OCI-LY7 (cell line): ENCODE measurements at regions not wholly inside any gene's neighbourhood (a gene's known extent, or its start where the extent isn't known, plus 50 kb on each side); places are given as distances from the start of the nearest gene placed in this dataset.

Experiments
- BruUV-seq: library from RNA; stranded (reverse); fragments of 400-500 nt; replicated peaks from 2 replicates; lab custom pipeline; 2021; lab: Mats Ljungman, UMichigan
- CTCF ChIA-PET: fragments of 300-600 bp; sonication (Branson Sonifier 250); formaldehyde crosslinking; loops from one replicate; lab custom pipeline; 2022; ENCODE audit warnings: antibody characterized with exemption; ENCODE audit not compliant: unreplicated experiment; lab: Charles Lee
- POLR2A ChIA-PET: fragments of 300-600 bp; sonication (Branson Sonifier 250); formaldehyde crosslinking; loops from one replicate; lab custom pipeline; 2022; ENCODE audit warnings: antibody characterized with exemption; lab: Charles Lee
- DNase-seq: peaks from one replicate; pipeline ENCODE4 v3.0.0-alpha.2; 2015; ENCODE audit warnings: low spot score
- H2AFZ ChIP-seq: fragments of 200-600 bp; sonication (generic), shearing (Covaris generic); 2 replicates; pipeline ENCODE4 v1.6.1; 2014; ENCODE audit warnings: mild to moderate bottlenecking, antibody characterized with exemption, low read length, moderate library complexity
- H3K27ac ChIP-seq: fragments of 200-600 bp; sonication (generic); 2 replicates; pipeline ENCODE4 v1.5.1; 2014; ENCODE audit warnings: mixed run types, low read depth, mild to moderate bottlenecking, moderate library complexity, low read length, inconsistent platforms; ENCODE audit not compliant: poor library complexity, severe bottlenecking
- H3K36me3 ChIP-seq: fragments of 200-600 bp; sonication (generic); 2 replicates; pipeline ENCODE4 v1.6.1; 2014; ENCODE audit warnings: mild to moderate bottlenecking, antibody characterized with exemption, low read length, moderate library complexity, mixed read lengths; ENCODE audit not compliant: insufficient read depth
- H3K4me1 ChIP-seq: fragments of 200-600 bp; sonication (generic); 2 replicates; pipeline ENCODE4 v1.5.1; 2014; ENCODE audit warnings: mild to moderate bottlenecking, low read length; ENCODE audit not compliant: insufficient read depth, poor library complexity, severe bottlenecking
- H3K4me2 ChIP-seq: fragments of 200-600 bp; sonication (generic); 2 replicates; pipeline ENCODE4 v1.6.1; 2014; ENCODE audit warnings: mild to moderate bottlenecking, low read length
- H3K4me3 ChIP-seq: fragments of 200-600 bp; sonication (generic); 2 replicates; pipeline ENCODE4 v1.5.1; 2014; ENCODE audit warnings: mild to moderate bottlenecking, low read depth, low read length; ENCODE audit not compliant: poor library complexity, severe bottlenecking
- H3K79me2 ChIP-seq: fragments of 200-600 bp; sonication (generic); 2 replicates; pipeline ENCODE4 v1.6.1; 2016; ENCODE audit warnings: low read depth, mild to moderate bottlenecking, low read length, moderate library complexity, mixed read lengths; ENCODE audit not compliant: insufficient read depth
- H3K9me2 ChIP-seq: fragments of 200-600 bp; sonication (generic); 2 replicates; pipeline ENCODE4 v1.6.1; 2016; ENCODE audit warnings: mild to moderate bottlenecking, low read length, mixed read lengths; ENCODE audit not compliant: insufficient read depth
- H3K9me3 ChIP-seq: fragments of 200-600 bp; sonication (generic); 2 replicates; pipeline ENCODE4 v1.6.1; 2014; ENCODE audit warnings: mild to moderate bottlenecking, mixed run types, low read length, mixed read lengths
- H4K20me1 ChIP-seq: fragments of 200-600 bp; sonication (generic); 2 replicates; pipeline ENCODE4 v1.6.1; 2014; ENCODE audit warnings: mild to moderate bottlenecking, antibody characterized with exemption, low read length, moderate library complexity, mixed read lengths; ENCODE audit not compliant: insufficient read depth
- CTCF ChIP-seq: fragments of 200-600 bp; sonication (generic); conservative IDR thresholded peaks from 2 replicates; pipeline ENCODE4 v1.5.1; 2014; ENCODE audit warnings: mild to moderate bottlenecking, antibody characterized with exemption, low read length, moderate library complexity, mixed read lengths
- EZH2phosphoT487 ChIP-seq: fragments of 200-600 bp; sonication (generic); IDR thresholded peaks from 2 replicates; pipeline ENCODE4 v1.6.1; 2018; ENCODE audit warnings: low read depth, borderline replicate concordance, mild to moderate bottlenecking, mixed run types, antibody characterized with exemption, low read length, moderate library complexity, mixed read lengths
- intact Hi-C: fragments of 100-400 bp; cut with micrococcal nuclease; formaldehyde crosslinking; loops from one replicate; pipeline ENCODE4 v1.10.0; 2022; ENCODE audit not compliant: unreplicated experiment

- H4K20me1 ChIP-seq, result no peaks in the 10 kb centered on the region
- H3K9me3 ChIP-seq, result no peaks in the 10 kb centered on the region
- H3K27ac ChIP-seq, result no peak overlapping the region
- H3K9me2 ChIP-seq, result no peaks in the 10 kb centered on the region
- POLR2A ChIA-PET, result interaction anchor here (0.6 to 0.8 kb wide), 3 partner anchors 62 to 389 kb away, joined by 3 read pairs; no protein-coding TSS in a partner anchor
- TF ChIP-seq CTCF (no peak), EZH2phosphoT487 (no peak)
- H3K79me2 ChIP-seq, result no peaks in the 10 kb centered on the region
- H2AFZ ChIP-seq, result no peak overlapping the region
- intact Hi-C loops, result no loop called here
- no peaks in the 10 kb centered on the region for H3K36me3 ChIP-seq
- DNase-seq, result no peak
- no peak overlapping the region for H3K4me3 ChIP-seq
- H3K4me1 ChIP-seq, result no peaks in the 10 kb centered on the region
- BruUV-seq, result no TSS peak
- CTCF ChIA-PET, result no interaction called here
- H3K4me2 ChIP-seq, result no peak overlapping the region
Observed at GRCh38 chr20:6863355-6863754, 95.9 kb downstream of the BMP2 start.

DNA sequence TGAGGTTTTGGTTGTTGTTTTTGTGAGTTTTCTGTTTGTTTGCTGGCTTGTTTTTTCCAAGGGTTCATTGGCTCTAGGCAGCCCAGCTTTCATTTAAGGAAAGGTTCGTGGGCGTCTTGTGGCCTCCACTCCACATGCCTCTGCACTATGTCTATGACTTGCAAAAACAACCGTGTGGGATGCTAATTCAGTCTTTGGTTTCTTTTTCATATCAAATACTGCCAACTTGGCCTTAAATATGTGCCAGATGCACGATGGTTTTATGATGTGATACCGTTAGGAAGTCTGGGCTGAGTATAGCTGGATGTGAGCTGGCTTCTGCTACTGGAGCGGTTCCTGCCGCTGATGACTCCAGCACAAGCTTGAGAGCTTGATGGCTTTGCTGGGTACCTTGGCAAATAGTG is 96.3 kb downstream of the BMP2 start:
- TF ChIP-seq CTCF, result no peak
- TF ChIP-seq EZH2phosphoT487, result no peak

DNA sequence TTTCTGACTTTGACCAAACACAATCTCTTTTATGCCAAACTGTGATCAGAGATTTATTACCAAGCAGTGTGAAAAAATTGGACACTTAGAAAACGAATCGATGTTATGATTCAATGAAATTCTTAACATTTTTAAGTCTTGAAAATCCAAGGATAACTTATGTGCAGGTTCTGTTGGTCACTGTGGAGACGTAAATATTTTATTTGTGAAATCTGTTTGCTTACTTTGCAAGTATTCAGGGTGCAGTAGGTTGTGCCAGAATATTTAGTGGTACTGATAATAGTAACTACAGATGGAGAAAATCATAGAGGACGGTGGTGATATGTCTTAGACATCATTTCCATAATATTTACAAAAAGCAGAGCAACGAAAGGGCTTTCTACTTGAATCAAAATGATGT is 97.3 kb downstream of the BMP2 start:
- no TSS peak for BruUV-seq

More for the DNA sequence above, 96.3 kb downstream of the BMP2 start:
- H3K4me1 ChIP-seq, result no peaks in the 10 kb centered on the region
- BruUV-seq, result no TSS peak
- H4K20me1 ChIP-seq, result no peaks in the 10 kb centered on the region
- ChIA-PET POLR2A (interaction anchor here (0.6 to 0.8 kb wide), 2 partner anchors 74 to 390 kb away, joined by 3 read pairs; no protein-coding TSS in a partner anchor), CTCF (no interaction called here)
- no peak overlapping the region for H2AFZ ChIP-seq
- H3K4me2 ChIP-seq, result no peak overlapping the region
- intact Hi-C loops, result no loop called here
- no peaks in the 10 kb centered on the region for H3K79me2 ChIP-seq
- H3K9me3 ChIP-seq, result no peaks in the 10 kb centered on the region
- no peaks in the 10 kb centered on the region for H3K36me3 ChIP-seq
- DNase-seq, result no peak
- H3K4me3 ChIP-seq, result no peak overlapping the region
- no peak overlapping the region for H3K27ac ChIP-seq
- H3K9me2 ChIP-seq, result no peaks in the 10 kb centered on the region

More for the DNA sequence above, 97.3 kb downstream of the BMP2 start:
- no peaks in the 10 kb centered on the region for H3K9me2 ChIP-seq
- H3K36me3 ChIP-seq, result no peaks in the 10 kb centered on the region
- no peak overlapping the region for H3K27ac ChIP-seq
- H2AFZ ChIP-seq, result no peak overlapping the region
- H3K4me2 ChIP-seq, result no peak overlapping the region
- POLR2A ChIA-PET, result no interaction called here
- DNase-seq, result no peak
- H3K79me2 ChIP-seq, result no peaks in the 10 kb centered on the region
- TF ChIP-seq CTCF (no peak), EZH2phosphoT487 (no peak)
- H3K9me3 ChIP-seq, result no peaks in the 10 kb centered on the region
- CTCF ChIA-PET, result no interaction called here
- no peak overlapping the region for H3K4me3 ChIP-seq
- H4K20me1 ChIP-seq, result no peaks in the 10 kb centered on the region
- intact Hi-C loops, result no loop called here
- H3K4me1 ChIP-seq, result no peaks in the 10 kb centered on the region
